CD4-positive, alpha-beta T cell (primary cell): ENCODE measurements at regions not wholly inside any gene's neighbourhood (a gene's known extent, or its start where the extent isn't known, plus 50 kb on each side); places are given as distances from the start of the nearest gene placed in this dataset.
A peak's percentile ranks its signal among the peaks of the same experiment; 100 is the strongest.
"Not testable (repeated sequence)": the region's sequence is repeated elsewhere in the genome, so short reads cannot be mapped to it uniquely, and the experiment has no call there.

ENCODE experiments used
- ATAC-seq: fragments of 200-7000 bp; cut with Tn5 transposase; one replicate; pipeline ENCODE4 v1.10.0; 2022; ENCODE audit warnings: mild to moderate bottlenecking; ENCODE audit not compliant: poor library complexity
- CTCF ChIA-PET: fragments of 350-600 bp; sonication (Branson Sonifier 250); formaldehyde crosslinking; loops from one replicate; lab custom pipeline; 2021; ENCODE audit warnings: antibody characterized with exemption, inconsistent platforms; lab: Charles Lee
- POLR2A ChIA-PET: fragments of 350-600 bp; sonication (Branson Sonifier 250); formaldehyde crosslinking; loops from one replicate; lab custom pipeline; 2021; ENCODE audit warnings: antibody characterized with exemption, inconsistent platforms; lab: Charles Lee
- DNase-seq, 14 experiments: peaks; one replicate each; pipeline ENCODE4 v3.0.0-alpha.2; 2013 to 2020; ENCODE audit warnings: mixed read lengths in 2 of 14
- H3K27ac ChIP-seq, 2 donors: one replicate each; pipeline versions ENCODE4 v1.5.1 to v1.7.0; 2013; ENCODE audit warnings: low read length in 2 of 2, low read depth in 1 of 2, mild to moderate bottlenecking in 1 of 2
- H3K27me3 ChIP-seq, 2 experiments: 1 replicate in 1 of 2; 2 replicates in 1 of 2; pipeline versions ENCODE4 v1.6.1 to v1.7.0; 2013; ENCODE audit warnings: low read length in 2 of 2, control low read depth in 1 of 2, mild to moderate bottlenecking in 1 of 2, moderate library complexity in 1 of 2; ENCODE audit not compliant: insufficient read depth in 2 of 2, control insufficient read depth in 1 of 2
- H3K36me3 ChIP-seq: one replicate; pipeline ENCODE4 v1.6.1; 2013; ENCODE audit warnings: low read length, control low read depth; ENCODE audit not compliant: insufficient read depth
- H3K4me1 ChIP-seq: one replicate; pipeline ENCODE4 v1.6.1; 2013; ENCODE audit warnings: low read length, control low read depth; ENCODE audit not compliant: insufficient read depth
- H3K4me3 ChIP-seq: one replicate; pipeline ENCODE4 v1.5.1; 2013; ENCODE audit warnings: mild to moderate bottlenecking, low read length, moderate library complexity
- H3K9me3 ChIP-seq, 2 experiments: 1 replicate in 1 of 2; 2 replicates in 1 of 2; pipeline versions ENCODE4 v1.6.1 to v1.7.0; 2013; ENCODE audit warnings: low read length in 2 of 2, mild to moderate bottlenecking in 2 of 2, control low read depth in 1 of 2, moderate library complexity in 1 of 2; ENCODE audit not compliant: control insufficient read depth in 1 of 2, insufficient read depth in 1 of 2
- H3K27ac Mint-ChIP-seq: one replicate; pipeline ENCODE4 v1.8.0; 2020; ENCODE audit warnings: mixed read lengths
- H3K27me3 Mint-ChIP-seq: one replicate; pipeline ENCODE4 v1.8.0; 2021; ENCODE audit warnings: mixed read lengths
- H3K36me3 Mint-ChIP-seq: one replicate; pipeline ENCODE4 v1.8.0; 2021; ENCODE audit warnings: low read depth, mixed read lengths
- H3K4me1 Mint-ChIP-seq: one replicate; pipeline ENCODE4 v1.8.0; 2021; ENCODE audit warnings: low read depth, mixed read lengths
- H3K4me3 Mint-ChIP-seq: one replicate; pipeline ENCODE4 v1.8.0; 2020; ENCODE audit warnings: mild to moderate bottlenecking, mixed read lengths
- H3K9me3 Mint-ChIP-seq: one replicate; pipeline ENCODE4 v1.8.0; 2020; ENCODE audit warnings: mixed read lengths
- CTCF ChIP-seq: fragments of 200-600 bp; IDR thresholded peaks from one replicate; pipeline ENCODE4 v1.8.0; 2022; ENCODE audit warnings: antibody characterized with exemption, mild to moderate bottlenecking
- intact Hi-C, 2 experiments: fragments of 100-400 bp; cut with DNase I in 1 of 2; cut with micrococcal nuclease in 1 of 2; formaldehyde crosslinking; loops; one replicate each; pipeline versions ENCODE4 v1.15.1 to v1.9.0; 2023 to 2025; cut with DNase I, micrococcal nuclease

- Histone ChIP-seq H3K27me3 (no peaks in the 10 kb centered on the region), H3K9me3 (peaks cover 0 to 33% of the 10 kb centered on the region in 2 experiments), H3K27ac (no peak overlapping the region), H3K36me3 (no peaks in the 10 kb centered on the region), H3K4me3 (no peak overlapping the region), H3K4me1 (no peaks in the 10 kb centered on the region)
- intact Hi-C loops, result no loop called here
- Mint-ChIP-seq H3K27ac (no peak overlapping the region), H3K36me3 (no peaks in the 10 kb centered on the region), H3K27me3 (no peaks in the 10 kb centered on the region), H3K4me3 (no peak overlapping the region), H3K4me1 (no peaks in the 10 kb centered on the region), H3K9me3 (peaks cover 7% of the 10 kb centered on the region)
- TF ChIP-seq CTCF, result no peak
- ChIA-PET CTCF (no interaction called here), POLR2A (no interaction called here)
- peak in 1 of 14 experiments; percentile 8 for DNase-seq
- ATAC-seq, result no peak
These were observed 1218.2 kb downstream of the FOXD4L5 start for GRCh38 chr9:64066736-64067368.

GRCh38 chr9:64061013-64061627, 1223.9 kb downstream of the FOXD4L5 start:
- POLR2A ChIA-PET, result no interaction called here
- no peaks in the 10 kb centered on the region for H3K4me1 Mint-ChIP-seq
- Histone ChIP-seq H3K4me3 (no peak overlapping the region), H3K9me3 (no peaks in the 10 kb centered on the region), H3K36me3 (no peaks in the 10 kb centered on the region), H3K27ac (no peak overlapping the region), H3K27me3 (no peaks in the 10 kb centered on the region), H3K4me1 (no peaks in the 10 kb centered on the region)
- H3K27me3 Mint-ChIP-seq, result no peaks in the 10 kb centered on the region
- CTCF ChIA-PET, result no interaction called here
- no peaks in the 10 kb centered on the region for H3K36me3 Mint-ChIP-seq
- DNase-seq (no peak), ATAC-seq (no peak)
- H3K9me3 Mint-ChIP-seq, result peaks cover 10% of the 10 kb centered on the region
- H3K27ac Mint-ChIP-seq, result no peak overlapping the region
- intact Hi-C loops, result no loop called here
- no peak overlapping the region for H3K4me3 Mint-ChIP-seq
- no peak for TF ChIP-seq CTCF

- H3K4me1 ChIP-seq, CTCF ChIA-PET, H3K9me3 Mint-ChIP-seq, DNase-seq, H3K27me3 ChIP-seq, H3K4me1 Mint-ChIP-seq, intact Hi-C loops, H3K27ac ChIP-seq, H3K4me3 ChIP-seq, H3K36me3 Mint-ChIP-seq, H3K36me3 ChIP-seq, ATAC-seq, H3K27me3 Mint-ChIP-seq, H3K27ac Mint-ChIP-seq, POLR2A ChIA-PET, H3K9me3 ChIP-seq, H3K4me3 Mint-ChIP-seq: not testable (repeated sequence)
These were observed 1226.9 kb downstream of the FOXD4L5 start for GRCh38 chr9:64058070-64058469.

- CTCF ChIA-PET, result no interaction called here
These were observed 1227.5 kb downstream of the FOXD4L5 start for GRCh38 chr9:64057553-64057952.

More at GRCh38 chr9:64057553-64057952, 1227.5 kb downstream of the FOXD4L5 start:
- H3K4me3 ChIP-seq, result no peak overlapping the region
- no peak for ATAC-seq
- H3K9me3 ChIP-seq, result no peaks in the 10 kb centered on the region
- Mint-ChIP-seq H3K4me3 (no peak overlapping the region), H3K4me1 (no peaks in the 10 kb centered on the region), H3K36me3 (no peaks in the 10 kb centered on the region), H3K27me3 (no peaks in the 10 kb centered on the region), H3K9me3 (peaks cover 3% of the 10 kb centered on the region), H3K27ac (no peak overlapping the region)
- TF ChIP-seq CTCF, result no peak
- POLR2A ChIA-PET, result no interaction called here
- H3K4me1 ChIP-seq, result no peaks in the 10 kb centered on the region
- H3K27ac ChIP-seq, result no peak overlapping the region
- intact Hi-C loops, result no loop called here
- DNase-seq, result no peak
- H3K36me3 ChIP-seq, result no peaks in the 10 kb centered on the region
- no peaks in the 10 kb centered on the region for H3K27me3 ChIP-seq
